Heart left ventricle (tissue), 13 donors: ENCODE measurements at regions not wholly inside any gene's neighbourhood (a gene's known extent, or its start where the extent isn't known, plus 50 kb on each side); places are given as distances from the start of the nearest gene placed in this dataset.

ENCODE experiments used
- POLR2A ChIP-seq, 2 donors: fragments of 450-650 bp; IDR thresholded peaks; one replicate each; pipeline ENCODE4 v1.6.1; 2017; ENCODE audit warnings: antibody characterized with exemption in 2 of 2, mild to moderate bottlenecking in 2 of 2, moderate library complexity in 2 of 2
- TF ChIP-seq, protein P1 (sequence below), 12 donors: fragments of 200-600 bp; sonication (generic) in 4 of 12; IDR thresholded peaks; one replicate each; pipeline versions ENCODE4 v1.5.0 to v1.8.0; 2018 to 2022; ENCODE audit warnings: antibody characterized with exemption in 12 of 12, mild to moderate bottlenecking in 5 of 12
- donor health status: ischemic (EF 13 %, LVEDD 7.1; RV severe dilation, severe dysfunction).
- donor health status: DM: no; HTN: yes; CAD: no.
- donor health status: DM: no; HTN: no; CAD: no.
- donor health status: ischemic (EF 25% LVEDD 6.9; RV normal size, moderate dysfunction).
- donor health status: ischemic (EF 25% LVEDD 5.7; RV mildly dilated, moderate dysfunction).
- donor health status: ischemic (EF 35%, LVEDD 5.7; RV mildly dilated, moderate dysfunction).
- donor health status: nonischemic (EF 11% LVEDD 7.7; RV severe dilation, severe dysfunction).
- donor health status: DM: yes; HTN: yes; CAD: no.
- donor health status: PGD.
- donor health status: ischemic (EF 29% LVEDD 5.4; RV normal size, mild dysfunction).
- donor health status: nonischemic (EF 23%, LVEDD 6.1; RV moderate dilation, normal function).

DNA sequence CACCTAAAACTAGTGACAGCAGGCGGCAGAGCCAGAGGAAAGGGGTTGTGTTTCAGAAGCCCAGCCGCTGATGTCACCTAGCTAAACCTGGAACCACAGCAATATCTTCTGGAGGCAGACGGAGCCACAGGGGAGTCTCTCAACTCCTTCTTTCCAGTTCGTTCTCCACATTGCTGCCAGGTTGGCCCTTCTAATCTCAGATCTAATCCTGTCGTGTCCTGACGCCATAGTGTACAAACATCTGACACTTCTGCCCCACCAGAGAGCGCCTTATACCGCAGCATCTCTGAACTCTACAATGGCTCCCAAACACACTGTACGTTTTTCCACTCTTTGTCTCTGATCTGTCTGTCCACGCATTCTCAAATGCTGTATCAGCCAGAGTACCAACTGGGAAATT is 240.0 kb downstream of the SMARCA2 start:
- no peak for TF ChIP-seq POLR2A (IDR thresholded peaks at IDR 0.05)
- TF ChIP-seq, protein P1, sequence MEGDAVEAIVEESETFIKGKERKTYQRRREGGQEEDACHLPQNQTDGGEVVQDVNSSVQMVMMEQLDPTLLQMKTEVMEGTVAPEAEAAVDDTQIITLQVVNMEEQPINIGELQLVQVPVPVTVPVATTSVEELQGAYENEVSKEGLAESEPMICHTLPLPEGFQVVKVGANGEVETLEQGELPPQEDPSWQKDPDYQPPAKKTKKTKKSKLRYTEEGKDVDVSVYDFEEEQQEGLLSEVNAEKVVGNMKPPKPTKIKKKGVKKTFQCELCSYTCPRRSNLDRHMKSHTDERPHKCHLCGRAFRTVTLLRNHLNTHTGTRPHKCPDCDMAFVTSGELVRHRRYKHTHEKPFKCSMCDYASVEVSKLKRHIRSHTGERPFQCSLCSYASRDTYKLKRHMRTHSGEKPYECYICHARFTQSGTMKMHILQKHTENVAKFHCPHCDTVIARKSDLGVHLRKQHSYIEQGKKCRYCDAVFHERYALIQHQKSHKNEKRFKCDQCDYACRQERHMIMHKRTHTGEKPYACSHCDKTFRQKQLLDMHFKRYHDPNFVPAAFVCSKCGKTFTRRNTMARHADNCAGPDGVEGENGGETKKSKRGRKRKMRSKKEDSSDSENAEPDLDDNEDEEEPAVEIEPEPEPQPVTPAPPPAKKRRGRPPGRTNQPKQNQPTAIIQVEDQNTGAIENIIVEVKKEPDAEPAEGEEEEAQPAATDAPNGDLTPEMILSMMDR (IDR thresholded peaks at IDR 0.05), result peak in 2 of 12 donors; percentile 12 to 27
